NB4 (cell line): ENCODE measurements at regions not wholly inside any gene's neighbourhood (a gene's known extent, or its start where the extent isn't known, plus 50 kb on each side); places are given as distances from the start of the nearest gene placed in this dataset.

Source experiments
- DNase-seq: peaks from one replicate; pipeline ENCODE4 v3.0.0; 2010; ENCODE audit warnings: low read depth
- H3K4me3 ChIP-seq: one replicate; pipeline ENCODE4 v1.5.1; 2011; ENCODE audit warnings: mild to moderate bottlenecking, low read depth, low read length, moderate library complexity
- CTCF ChIP-seq: IDR thresholded peaks from one replicate; pipeline ENCODE4 v1.5.1; 2012; ENCODE audit warnings: low read depth, low read length
- MAX ChIP-seq: IDR thresholded peaks from 2 replicates; pipeline ENCODE4 v1.6.1; 2011; ENCODE audit warnings: low read depth, low read length
- MYC ChIP-seq: IDR thresholded peaks from 2 replicates; pipeline ENCODE4 v1.6.1; 2011; ENCODE audit warnings: low read depth, low read length
- POLR2A ChIP-seq: IDR thresholded peaks from 2 replicates; pipeline ENCODE4 v1.6.1; 2011; ENCODE audit warnings: mild to moderate bottlenecking; ENCODE audit not compliant: insufficient read length; ENCODE audit errors: extremely low read depth

DNA sequence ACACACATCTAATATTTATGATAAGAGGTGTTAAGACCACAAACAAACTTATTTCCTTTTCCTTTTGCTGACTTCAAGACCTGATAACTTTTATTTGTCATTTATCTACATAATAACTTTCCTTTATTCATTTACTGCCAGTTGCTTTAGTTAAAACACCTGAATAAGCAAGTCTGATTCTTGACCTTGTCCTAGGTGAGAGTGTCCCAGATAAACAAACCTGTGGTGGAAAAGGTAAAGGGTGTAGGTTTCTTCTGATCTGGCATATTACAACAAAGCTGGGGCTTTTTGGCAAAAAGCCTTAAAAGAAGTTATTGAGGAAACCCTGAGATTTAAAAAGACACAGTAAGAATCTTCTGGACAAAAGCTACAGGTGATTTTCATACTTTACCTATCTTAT is 191.5 kb downstream of the ZBBX start:
- DNase-seq: no peak
- TF ChIP-seq MYC (no peak), CTCF (no peak), MAX (no peak), POLR2A (no peak)
- H3K4me3 ChIP-seq: no peak overlapping the region

DNA sequence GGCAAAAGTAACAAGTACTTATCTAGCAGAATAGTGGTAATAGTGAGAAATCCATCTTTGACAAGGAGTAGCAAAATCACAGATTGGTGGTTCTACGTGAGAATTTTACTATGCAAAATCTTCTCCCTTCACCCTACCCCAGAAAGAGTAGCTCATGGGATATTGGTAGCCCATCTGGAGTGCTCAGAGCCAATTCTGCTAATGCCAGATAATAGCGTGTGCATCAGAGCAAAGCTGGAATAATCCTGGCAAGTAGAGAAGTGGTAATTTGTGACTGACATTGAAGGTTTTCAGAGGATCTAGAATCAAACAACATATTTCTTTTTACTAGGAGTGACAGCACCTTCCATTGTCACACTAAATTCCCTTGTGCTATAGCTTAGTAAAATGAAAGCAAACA is 192.9 kb downstream of the ZBBX start:
- H3K4me3 ChIP-seq: no peak overlapping the region
- DNase-seq: no peak
- TF ChIP-seq POLR2A: no peak
- TF ChIP-seq MYC: no peak
- no peak for TF ChIP-seq CTCF
- TF ChIP-seq MAX: no peak

DNA sequence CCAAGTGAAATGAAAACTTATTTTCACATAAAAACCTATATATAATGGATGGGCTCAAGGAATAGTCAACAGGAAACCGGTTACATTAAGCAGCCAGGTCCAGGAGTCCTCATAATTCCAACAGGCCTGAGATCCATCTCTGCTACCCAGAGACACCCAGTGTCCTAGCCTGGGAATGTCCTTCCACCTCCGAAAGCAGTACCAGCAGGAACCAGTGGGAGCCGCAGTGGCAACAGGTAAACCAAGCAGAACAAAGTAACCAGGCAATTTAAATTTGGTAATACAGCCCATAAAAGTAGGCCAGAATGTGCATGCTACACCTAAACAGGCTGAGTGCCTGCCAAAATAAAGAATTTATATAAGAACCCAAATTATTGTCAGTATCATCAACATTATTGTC is 195.6 kb downstream of the ZBBX start:
- H3K4me3 ChIP-seq: no peak overlapping the region
- no peak for DNase-seq
- no peak for TF ChIP-seq POLR2A
- TF ChIP-seq MAX: no peak
- TF ChIP-seq MYC: no peak
- no peak for TF ChIP-seq CTCF

- TF ChIP-seq CTCF: no peak
- no peak for TF ChIP-seq POLR2A
- TF ChIP-seq MYC: no peak
- no peak for DNase-seq
- H3K4me3 ChIP-seq: no peak overlapping the region
These were observed 207.7 kb downstream of the ZBBX start for GRCh38 chr3:167172377-167172776.

- DNase-seq: no peak
- TF ChIP-seq CTCF (no peak), POLR2A (no peak), MAX (no peak), MYC (no peak)
- no peak overlapping the region for H3K4me3 ChIP-seq
These were observed 212.6 kb downstream of the ZBBX start for GRCh38 chr3:167167491-167167890.

DNA sequence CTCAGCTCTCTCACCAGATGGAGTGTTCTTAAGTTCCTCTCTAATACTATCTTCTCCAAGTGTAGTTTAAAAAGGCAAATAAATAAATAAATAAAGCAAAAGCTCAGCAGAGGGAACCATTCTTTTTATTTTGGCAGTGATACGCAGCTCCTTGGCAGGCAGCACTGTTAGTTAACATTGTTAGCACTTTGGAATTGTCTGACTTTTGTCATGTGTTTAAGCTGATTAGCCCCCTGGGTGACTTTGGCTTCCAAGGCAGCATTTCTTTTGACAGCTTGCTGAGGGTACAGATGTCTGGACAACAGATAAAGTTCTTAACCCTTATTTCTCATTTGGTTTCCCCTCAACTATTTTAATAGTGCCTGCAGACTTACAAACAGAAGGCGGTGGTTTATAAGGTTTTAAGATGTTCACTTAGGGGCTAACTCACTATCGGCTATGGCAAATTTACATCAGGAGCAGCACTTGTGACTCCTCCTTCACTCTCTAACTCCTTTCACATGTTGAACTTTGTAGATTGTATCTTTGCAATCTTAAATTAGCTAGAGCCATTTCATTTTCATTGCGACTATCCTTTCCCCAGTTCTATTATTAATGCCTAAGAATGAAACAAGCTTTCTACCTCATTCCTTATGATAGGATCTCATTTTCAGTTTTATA is 213.4 kb downstream of the ZBBX start:
- no peak overlapping the region for H3K4me3 ChIP-seq
- DNase-seq: no peak
- TF ChIP-seq POLR2A (no peak), CTCF (no peak), MYC (no peak), MAX (no peak)
